T-helper 22 cell (primary cell): ENCODE measurements at regions not wholly inside any gene's neighbourhood (a gene's known extent, or its start where the extent isn't known, plus 50 kb on each side); places are given as distances from the start of the nearest gene placed in this dataset.

Source experiments
- DNase-seq: peaks from one replicate; pipeline ENCODE4 v3.0.0-alpha.2; 2020; ENCODE audit warnings: low read depth

DNA sequence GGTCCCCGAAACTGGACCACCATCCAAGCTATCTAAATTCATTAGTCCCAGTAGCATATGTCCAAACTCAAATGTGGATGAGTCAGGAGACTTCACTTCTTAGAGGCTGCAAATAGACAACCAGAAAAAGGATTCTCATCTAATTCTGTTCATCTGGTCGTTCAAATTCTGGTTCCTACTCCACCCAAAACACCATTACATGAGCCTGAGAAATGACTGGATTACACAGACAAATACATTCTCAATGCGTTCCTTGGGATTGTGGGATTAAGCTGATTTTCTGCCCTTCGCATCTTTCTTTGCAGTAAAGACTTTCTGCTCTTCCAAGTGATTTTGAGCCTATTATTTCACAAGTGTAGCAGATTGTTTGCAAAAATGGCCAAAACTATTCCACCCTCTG, 472.3 kb upstream of the PROK2 start:
- no peak for DNase-seq

DNA sequence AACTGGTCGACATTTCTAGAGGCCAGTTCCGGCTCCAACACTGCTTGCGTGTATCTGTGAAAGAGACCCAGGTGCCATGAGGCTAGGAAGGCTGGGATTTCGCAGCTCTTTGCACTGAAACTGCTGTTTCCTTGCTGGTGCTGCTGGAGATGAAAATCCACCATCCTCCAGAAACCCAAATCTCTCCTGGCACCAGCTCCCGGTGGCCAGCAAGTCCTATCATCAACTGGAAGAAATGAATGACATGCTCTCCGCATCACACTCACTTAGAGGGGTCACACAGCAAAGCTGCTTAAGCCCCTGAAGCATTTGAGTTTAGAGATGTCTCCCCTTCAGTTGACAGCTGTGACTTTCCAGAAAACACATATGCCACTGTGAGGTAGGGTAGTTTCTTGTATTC, 471.8 kb upstream of the PROK2 start:
- no peak for DNase-seq

DNA sequence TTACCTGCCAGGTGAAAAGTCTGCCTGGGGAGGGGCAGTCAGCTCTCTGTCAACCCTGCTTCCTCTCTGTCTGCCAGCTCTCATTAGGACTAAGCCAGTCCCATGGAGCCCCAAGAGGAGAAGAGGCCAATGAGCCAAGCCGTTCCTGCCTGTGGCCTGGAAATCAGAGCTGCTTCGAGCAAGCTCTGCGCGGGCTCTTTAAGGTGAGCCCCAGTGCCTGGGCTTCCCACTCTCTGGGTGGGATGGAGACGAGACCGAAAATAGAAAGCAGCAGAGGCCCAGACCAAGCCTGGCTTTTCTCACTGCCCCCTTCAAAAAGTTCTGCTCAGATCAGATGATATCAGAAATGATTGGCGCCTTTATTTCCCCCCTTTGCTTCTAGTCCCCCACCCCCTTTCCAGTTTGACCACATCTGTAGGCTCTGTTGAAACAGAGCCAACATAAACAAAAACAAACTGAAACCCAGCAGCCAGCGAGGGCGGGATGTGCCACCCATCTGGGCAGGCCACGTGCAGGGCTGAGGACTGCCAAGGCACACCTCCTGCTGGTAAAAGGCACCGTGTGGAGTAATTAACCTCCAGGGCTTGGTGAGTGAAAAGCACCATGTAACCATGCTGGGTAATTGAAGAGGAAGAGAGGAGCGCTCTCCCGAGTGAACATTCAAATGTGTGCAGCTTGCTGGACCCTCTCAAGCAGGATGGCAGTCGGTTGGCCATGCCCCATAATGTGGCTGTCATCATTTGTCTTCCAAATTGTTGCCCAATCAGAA, 471.0 kb upstream of the PROK2 start:
- peak; percentile 11 for DNase-seq

DNA sequence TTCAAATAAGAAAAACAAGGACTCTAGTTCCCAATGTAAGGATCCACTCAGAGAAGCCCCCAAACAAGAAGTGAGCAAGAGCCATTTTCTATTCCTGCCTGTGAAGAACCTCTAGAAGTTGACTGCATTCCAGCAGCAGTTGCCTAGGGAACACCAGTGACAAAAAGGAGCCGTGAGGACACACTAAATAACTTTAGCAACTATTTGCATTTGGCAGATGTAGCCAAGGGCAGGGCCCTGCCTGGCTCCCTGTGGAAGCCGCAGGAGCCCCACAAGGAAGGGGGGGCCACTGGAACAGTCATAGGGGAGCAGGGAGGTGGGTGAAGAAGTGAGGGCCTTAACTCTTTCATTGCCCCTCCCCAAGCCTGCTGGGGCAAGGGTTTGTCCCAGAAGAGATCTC, 470.2 kb upstream of the PROK2 start:
- no peak for DNase-seq

DNA sequence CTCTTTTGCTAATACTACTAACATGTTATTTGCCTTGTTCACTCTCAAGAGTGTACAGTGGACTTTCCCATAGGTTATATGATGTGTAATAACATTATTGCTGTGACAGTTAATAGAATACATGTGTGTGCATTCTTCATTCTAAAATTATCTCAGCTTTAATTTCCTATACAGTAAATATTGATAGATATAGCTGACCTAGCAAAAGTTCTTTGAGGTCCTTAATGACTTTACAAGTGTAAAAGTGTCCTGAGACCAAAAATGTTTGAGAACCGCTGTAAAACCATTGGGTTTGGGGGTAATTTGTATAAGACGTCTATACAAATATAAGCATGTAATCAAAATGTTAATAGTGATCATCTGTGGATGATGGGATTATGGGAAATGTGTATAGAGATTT, 469.5 kb upstream of the PROK2 start:
- no peak for DNase-seq

DNA sequence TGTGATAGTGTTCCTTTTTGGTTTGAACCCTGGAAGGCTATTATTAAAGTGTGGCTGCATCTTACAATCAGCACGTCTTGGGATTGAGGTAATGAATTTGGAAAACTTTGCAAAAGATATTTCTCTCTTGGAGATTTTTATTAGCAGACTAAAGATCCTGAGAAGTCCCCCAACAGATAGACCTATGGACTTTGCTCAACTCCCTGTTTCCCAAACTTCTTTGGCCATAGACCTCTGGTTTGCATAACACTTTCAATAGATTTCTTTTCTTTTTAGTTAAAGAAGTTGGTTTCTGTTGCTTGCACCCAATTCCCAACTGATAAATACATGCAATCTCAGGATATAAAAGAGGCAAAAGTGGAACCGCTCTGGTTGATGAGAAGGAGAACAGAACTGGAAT, 465.8 kb upstream of the PROK2 start:
- no peak for DNase-seq

DNA sequence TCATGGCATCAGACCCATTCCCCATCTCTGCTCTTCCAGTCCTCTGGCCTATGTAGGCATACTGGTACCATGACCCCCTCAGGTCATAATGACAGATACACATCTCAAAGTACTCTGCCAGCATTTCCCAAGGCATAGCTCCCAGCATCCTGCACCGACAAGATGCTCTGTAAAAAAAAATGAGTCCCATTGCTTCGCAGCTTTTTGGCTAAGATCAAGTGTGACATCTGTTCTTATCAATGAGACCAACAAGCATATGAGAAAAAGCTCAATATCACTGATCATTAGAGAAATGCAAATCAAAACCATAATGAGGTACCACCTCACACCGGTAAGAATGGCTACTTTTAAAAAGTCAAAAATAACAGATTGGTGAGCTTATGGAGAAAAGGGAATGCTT, 463.9 kb upstream of the PROK2 start:
- no peak for DNase-seq

DNA sequence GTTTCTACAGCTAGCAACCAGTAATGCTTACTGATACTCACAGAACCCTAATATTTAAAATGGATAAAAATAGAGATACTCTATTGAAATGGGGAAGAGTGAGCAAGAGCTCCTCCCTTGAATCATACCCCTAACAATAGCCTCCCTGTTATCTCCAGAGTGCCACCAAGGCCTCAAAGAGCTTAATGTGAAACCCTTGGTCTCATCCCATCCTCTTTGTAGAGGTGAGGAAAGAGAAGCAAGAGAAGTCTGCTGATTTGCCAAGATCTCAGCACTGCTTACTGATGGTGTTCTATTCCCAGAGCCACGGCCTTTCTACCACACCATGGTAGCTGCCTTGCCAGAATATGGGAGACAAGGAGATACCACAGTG, 463.4 kb upstream of the PROK2 start:
- no peak for DNase-seq

DNA sequence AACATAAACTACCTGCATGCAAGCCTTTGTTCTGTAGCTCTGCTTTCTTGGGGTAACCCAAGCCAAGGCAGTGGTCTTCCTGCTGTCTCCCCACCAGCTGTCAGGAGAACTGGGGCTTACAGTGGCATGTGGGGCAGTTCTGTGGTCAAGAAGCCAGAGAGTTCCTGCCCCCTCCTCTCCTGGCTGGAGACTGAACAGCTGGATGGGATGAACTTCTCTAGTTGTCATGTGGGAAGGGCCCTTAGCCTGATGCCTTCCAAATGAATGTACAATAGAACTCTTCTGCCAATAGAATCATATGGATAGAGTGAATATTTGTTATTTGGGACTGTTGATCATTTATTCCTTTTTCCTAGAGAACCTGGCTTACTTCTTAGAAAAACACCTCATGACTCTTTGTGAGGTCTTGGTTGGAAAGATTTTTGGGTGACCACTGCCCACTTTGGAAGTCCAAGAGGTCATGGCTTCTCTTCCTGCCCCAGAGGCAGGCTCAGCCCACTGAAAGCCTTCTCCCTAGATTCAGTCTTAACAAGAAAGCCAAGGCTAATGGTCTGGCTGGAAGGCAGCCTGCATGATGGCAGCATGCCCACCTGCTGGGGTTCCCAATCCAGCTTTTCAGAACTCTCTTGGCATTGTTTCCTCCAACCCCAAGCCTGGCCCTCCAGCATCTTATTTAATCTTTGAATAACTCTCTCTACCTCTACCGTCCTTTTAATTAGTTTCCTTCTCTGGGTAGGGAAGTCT, 462.9 kb upstream of the PROK2 start:
- DNase-seq, result no peak

DNA sequence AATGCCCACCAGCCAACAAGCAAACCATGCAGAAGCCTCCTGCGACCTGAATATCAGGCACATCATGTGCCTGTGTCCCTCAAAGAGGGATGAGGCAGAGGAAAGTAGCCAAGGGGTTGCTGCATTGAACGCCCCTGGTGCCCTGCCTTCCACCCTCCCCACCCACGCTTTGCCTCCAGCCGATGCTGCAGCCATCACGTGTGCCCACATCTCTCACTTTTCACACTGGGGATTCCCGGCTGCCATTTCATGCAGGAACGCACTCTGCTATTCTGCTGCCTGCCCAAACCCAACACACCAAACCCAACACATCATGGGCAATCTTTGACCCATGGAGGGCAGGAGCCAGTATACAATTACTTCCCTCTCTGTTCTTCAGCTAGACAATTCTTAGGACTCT, 462.2 kb upstream of the PROK2 start:
- DNase-seq, result no peak

DNA sequence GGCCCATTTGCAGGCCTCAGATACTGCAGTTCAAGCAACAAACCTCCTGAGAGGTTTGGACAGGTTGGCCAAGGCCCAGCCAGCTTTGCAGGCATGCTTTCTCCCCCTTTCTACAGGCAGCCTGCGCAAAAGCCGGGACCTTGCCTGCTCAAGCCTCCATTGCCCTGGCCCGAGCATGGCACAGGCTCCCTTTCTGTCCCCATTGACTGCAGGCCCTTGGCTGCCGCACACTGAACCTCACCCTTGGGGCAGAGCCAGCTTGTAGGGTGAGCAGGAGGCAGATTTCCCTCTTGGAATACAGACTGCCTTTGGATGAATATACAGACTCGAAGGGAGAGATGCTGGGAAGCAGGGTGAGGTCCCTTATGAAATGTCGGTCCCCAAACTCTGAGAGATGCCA, 461.7 kb upstream of the PROK2 start:
- DNase-seq, result no peak

DNA sequence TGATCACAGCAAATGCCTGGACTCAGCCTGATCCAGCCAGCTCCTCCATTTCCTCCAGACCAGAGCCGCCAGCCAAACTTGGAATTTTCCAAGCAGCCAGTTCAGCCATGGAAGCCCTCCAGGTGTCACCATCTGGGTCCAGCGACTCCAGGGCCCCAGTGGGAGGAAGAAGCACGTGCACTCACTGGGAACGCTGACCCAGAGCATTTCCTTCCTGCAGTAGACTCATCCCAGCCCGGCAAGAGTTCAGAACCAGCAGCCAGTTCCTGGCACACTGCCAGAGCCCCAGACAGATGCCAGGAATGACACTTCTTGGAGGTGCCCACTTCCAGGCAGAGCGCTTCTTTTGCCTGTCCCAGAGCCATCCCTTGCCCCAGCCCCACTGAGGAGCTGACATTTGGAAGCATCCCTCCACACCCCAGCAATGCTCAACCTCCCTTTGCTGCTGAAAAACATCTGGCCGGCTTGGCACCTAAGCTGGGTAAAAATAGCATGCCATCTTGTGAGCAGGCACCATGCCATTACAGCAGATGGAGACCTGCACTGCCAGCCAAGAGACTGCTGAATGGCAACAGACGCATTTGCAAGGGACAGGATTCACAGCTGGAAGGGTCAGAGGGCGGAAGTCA, 460.3 kb upstream of the PROK2 start:
- DNase-seq, result no peak

DNA sequence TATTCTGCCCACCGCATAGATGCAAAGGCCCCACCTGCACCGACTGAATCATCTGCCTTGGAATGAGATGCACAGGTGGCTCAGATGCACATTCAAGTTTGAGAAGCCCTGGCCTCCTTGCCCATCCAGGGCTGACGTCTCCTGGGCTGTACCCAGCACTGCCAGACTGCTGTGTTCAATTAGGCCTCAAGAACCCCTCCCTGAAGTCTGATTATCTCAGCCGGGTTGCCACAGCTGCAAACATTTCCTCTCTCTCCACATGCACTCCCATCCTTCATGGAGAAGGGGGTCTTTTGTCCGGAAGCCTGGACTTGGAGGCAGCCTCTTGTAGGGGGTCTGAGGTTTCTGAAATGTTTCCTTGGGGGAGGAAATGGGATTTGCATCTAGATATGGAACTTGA, 459.4 kb upstream of the PROK2 start:
- DNase-seq, result no peak

DNA sequence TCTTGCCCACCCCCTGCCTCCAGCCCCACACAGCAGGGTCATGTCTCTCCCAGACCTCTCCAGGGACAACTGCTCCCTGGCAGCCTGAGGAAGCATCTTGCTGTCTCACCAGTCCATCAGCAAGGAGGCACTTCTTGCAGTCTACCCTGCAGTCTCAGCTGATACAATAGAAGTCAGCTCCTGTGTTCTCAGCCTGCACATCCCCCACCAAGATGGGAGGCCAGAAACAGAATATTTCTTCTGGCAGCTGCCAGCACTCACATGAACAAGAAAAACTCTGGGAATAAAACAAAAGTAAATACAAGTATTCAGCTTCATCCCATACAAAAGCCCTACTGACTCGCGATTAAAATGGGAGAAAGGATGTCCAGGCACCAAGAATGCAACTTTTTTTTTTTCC, 457.4 kb upstream of the PROK2 start:
- no peak for DNase-seq

DNA sequence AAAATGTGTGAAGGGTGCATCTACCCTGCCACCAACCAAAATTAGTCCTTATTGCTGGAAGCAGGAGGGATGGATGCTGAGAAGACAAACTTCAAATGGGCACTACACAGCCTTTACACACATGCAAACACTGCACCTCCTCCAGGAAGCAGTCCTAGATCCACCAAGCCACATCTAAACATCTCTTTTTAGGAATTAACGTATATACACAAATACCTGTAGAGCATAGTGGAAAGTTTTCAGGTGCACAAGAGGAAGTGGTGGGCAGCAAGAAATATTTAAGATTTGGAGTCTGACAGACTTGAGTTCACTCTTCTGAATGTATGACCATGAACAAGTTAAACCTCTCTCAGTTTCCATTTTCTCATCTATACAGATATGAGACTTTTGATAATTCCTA, 456.6 kb upstream of the PROK2 start:
- no peak for DNase-seq

DNA sequence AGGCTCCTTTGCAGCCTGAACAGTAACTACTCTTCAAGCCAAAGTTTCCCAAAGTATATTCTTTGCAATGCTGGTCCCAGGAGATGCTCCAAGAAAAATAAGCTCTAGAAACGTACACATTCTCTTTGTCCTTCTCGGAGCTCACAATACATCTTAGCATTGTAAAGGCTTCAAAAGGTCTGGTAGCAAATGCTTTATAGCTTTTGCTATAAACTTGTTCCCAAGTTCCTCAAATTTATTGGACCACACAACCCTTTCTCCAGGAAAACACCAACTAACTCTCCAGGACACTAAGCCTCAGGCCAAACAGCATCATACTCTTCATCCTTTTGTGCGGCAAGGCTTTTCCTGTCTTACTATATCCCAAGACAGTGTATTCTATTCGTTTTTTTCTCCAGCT, 455.6 kb upstream of the PROK2 start:
- no peak for DNase-seq

DNA sequence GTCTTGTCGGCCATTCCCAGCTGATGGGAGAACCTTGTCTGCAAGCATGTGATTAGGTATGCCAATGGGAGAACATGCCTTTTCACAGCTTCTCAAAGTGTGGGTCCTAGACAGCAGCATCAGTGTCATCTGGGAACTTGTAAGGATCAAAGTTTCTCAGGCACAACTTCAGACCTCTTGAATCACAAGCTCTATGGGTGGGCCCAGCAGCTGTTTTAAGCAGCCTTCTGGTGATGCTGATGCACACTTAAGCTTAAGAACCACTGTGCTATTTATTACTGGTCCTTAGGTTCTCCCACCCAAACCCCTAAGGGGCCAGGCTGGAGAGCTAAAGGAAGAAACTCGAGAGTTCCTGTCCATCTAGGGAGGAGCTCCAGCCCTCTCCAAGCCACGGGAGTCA, 453.9 kb upstream of the PROK2 start:
- no peak for DNase-seq

DNA sequence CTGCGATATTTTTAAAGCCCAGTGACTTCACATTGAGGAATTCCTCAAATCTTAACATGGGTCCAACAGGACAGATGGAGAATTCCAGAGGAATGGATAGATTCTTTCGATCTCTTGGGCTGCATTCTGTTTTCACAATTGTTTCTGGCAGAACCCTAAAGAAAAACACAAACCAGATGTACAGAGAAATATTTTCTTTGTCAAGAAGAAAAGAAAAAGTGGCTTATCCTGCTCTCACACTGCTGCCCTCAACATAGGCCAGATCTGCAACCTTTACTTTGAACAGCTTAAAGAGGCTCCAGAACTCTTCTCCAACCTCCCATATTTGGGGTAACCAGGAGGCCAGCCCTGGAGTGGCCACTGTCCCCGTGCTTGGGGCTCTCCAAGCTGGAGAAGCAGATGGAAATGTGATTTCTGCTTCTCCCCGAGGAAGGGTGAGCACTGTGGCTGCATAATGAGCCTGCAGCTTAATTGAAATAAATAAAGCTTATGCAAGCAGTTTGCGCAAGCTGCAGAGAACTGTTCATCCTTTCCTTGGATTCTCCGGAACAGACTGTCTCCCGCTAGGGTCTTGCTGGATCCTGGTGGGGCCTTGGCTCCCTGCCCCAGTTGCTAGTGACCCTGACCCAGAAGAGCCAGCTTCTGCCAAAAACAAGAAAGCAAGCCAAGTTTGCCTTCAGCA, 453.2 kb upstream of the PROK2 start:
- no peak for DNase-seq

DNA sequence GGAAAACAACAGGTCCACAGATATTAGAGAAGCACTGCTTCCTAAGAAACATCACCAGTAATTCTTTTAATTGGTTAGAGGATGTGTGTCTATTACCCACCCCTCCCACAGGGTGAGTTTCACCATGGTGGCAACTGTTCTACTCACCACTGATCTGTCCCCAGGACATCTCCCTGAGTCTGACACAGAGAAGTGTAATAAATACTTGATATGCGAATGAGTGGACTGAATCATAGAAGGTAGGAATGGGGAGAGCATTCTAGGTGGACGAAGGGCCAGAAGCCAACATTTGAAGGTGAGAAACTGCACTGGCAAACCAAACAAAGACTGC, 452.7 kb upstream of the PROK2 start:
- DNase-seq, result no peak

DNA sequence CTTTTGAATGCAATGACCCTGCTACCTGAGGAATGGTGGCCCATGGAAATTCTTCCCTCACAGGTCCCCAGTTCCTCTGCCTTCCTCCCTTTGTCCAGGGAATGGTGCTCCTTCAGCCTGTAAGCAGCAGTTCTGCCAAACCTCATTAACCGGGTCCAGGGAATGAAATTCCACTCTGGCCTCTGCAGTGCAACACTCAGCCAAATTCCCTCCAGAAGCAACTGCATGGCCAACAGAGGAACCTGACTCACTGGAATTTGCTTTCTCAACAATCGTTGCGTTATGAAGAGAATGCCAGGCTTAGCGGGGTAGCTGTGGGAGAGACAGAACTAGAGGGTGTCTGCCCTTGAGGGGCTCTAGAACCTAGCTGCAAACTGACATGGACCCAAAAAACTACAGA, 449.4 kb upstream of the PROK2 start:
- DNase-seq, result no peak

DNA sequence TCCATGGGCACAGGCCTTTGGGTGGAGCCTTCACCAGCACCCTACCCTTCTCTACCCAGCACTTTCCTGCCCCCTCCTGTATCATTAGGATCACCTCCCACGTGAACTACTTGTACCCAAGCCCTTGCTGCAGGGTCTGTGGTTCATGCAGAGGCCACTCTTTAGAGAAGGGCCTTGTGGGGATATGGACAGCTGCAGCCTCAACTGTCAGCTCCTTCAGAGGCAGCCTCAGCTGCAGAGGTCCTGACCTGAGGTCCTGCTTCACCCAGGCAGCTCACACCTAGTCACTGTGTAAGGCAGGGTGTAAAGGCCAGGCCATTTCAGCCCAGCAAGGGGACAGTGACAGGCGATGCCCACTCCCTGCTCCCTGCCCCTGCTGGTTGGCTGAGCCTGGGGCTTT, 448.6 kb upstream of the PROK2 start:
- DNase-seq, result no peak

DNA sequence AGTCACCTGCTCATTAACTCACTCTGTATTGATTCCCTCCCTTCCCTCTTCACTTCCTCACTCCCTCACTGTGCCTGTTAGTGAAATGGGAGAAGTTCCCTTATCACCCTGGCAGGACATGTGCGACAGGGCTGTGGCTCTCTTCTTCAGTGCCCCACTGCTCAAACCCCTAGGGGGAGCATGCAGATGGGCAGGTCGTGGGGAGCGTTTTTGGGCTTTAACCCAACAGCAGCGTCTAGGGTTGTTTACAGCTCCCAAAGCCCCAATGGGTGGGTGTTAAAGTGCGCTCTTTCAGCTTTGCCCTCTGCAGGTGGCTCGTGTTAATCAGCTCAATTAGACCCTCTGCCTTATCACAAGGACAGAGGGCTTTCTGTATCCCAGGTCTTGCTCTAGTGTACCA, 447.8 kb upstream of the PROK2 start:
- DNase-seq, result no peak

DNA sequence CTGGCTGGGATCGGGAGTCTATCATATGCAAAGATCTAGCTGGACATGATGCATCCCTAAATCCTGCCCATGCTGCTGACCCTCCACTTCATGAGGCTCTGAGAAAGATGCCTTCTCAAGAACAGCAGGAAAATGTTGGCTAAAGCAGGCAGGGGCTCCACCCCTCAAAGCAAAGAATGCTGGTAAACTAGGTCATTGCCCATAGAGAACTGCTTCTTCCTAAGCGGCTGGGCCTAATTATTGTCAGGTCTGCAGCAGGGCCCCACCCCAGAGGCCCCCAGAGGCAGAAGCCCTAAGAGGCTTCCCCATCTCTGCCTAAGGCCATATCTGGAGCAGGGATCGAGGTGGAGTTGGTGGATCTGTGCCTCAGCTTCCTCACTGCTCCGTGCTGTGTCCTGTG, 447.4 kb upstream of the PROK2 start:
- DNase-seq, result no peak
